SK-N-SH (cell line): ENCODE measurements at regions not wholly inside any gene's neighbourhood (a gene's known extent, or its start where the extent isn't known, plus 50 kb on each side); places are given as distances from the start of the nearest gene placed in this dataset.

Source experiments
- CHD2 ChIP-seq: fragments of 150-350 bp; IDR thresholded peaks from 2 replicates; pipeline ENCODE4 v1.6.1; 2018; ENCODE audit warnings: low read length; ENCODE audit not compliant: partially characterized antibody
- CTCF ChIP-seq: fragments of 200-600 bp; sonication (generic); IDR thresholded peaks from 2 replicates; pipeline ENCODE4 v1.6.1; 2017; ENCODE audit warnings: antibody characterized with exemption, mild to moderate bottlenecking, moderate library complexity
- FOXJ3 ChIP-seq: sonication (generic); formaldehyde crosslinking; IDR thresholded peaks from 2 replicates; pipeline ENCODE4 v1.5.1; 2020; ENCODE audit warnings: mild to moderate bottlenecking, missing genetic modification reagents
- GABPA ChIP-seq: IDR thresholded peaks from 2 replicates; pipeline ENCODE4 v1.4.0; 2012; ENCODE audit warnings: low read depth, mild to moderate bottlenecking
- MXI1 ChIP-seq: IDR thresholded peaks from 2 replicates; pipeline ENCODE4 v1.6.1; 2012; ENCODE audit warnings: mild to moderate bottlenecking, low read depth, low read length, improper control_type of control experiment
- NRF1 ChIP-seq: IDR thresholded peaks from 2 replicates; pipeline ENCODE4 v1.6.1; 2012; ENCODE audit warnings: low read depth, mild to moderate bottlenecking, low read length
- RAD21 ChIP-seq: IDR thresholded peaks from 2 replicates; pipeline ENCODE4 v1.6.1; 2012; ENCODE audit warnings: mild to moderate bottlenecking, low read length
- RCOR1 ChIP-seq: fragments of 150-350 bp; IDR thresholded peaks from 2 replicates; pipeline ENCODE4 v1.6.1; 2017; ENCODE audit warnings: antibody characterized with exemption, low read length
- RFX5 ChIP-seq: IDR thresholded peaks from 2 replicates; pipeline ENCODE4 v1.6.1; 2012; ENCODE audit warnings: mild to moderate bottlenecking, improper control_type of control experiment, low read length
- SIN3A ChIP-seq: IDR thresholded peaks from 2 replicates; pipeline ENCODE4 v1.6.1; 2012; ENCODE audit warnings: low read depth, mild to moderate bottlenecking, low read length, moderate library complexity, borderline replicate concordance
- YY1 ChIP-seq: IDR thresholded peaks from 2 replicates; pipeline ENCODE4 v1.4.0; 2012; ENCODE audit warnings: low read depth, mild to moderate bottlenecking
- TF ChIP-seq, protein P1 (sequence below): IDR thresholded peaks from 2 replicates; pipeline ENCODE4 v1.6.1; 2012; ENCODE audit warnings: mild to moderate bottlenecking, low read depth, low read length, moderate library complexity
- TF ChIP-seq, protein P2 (sequence below): IDR thresholded peaks from 2 replicates; pipeline ENCODE4 v1.4.0; 2012; ENCODE audit warnings: low read depth, borderline replicate concordance

GRCh38 chr5:39697881-39698280, 273.1 kb upstream of the DAB2 start:
- TF ChIP-seq CTCF (no peak), MXI1 (no peak), YY1 (no peak), RFX5 (no peak), GABPA (no peak), FOXJ3 (no peak), RAD21 (no peak), SIN3A (no peak), NRF1 (no peak), CHD2 (no peak), RCOR1 (no peak)
- TF ChIP-seq, protein P1, sequence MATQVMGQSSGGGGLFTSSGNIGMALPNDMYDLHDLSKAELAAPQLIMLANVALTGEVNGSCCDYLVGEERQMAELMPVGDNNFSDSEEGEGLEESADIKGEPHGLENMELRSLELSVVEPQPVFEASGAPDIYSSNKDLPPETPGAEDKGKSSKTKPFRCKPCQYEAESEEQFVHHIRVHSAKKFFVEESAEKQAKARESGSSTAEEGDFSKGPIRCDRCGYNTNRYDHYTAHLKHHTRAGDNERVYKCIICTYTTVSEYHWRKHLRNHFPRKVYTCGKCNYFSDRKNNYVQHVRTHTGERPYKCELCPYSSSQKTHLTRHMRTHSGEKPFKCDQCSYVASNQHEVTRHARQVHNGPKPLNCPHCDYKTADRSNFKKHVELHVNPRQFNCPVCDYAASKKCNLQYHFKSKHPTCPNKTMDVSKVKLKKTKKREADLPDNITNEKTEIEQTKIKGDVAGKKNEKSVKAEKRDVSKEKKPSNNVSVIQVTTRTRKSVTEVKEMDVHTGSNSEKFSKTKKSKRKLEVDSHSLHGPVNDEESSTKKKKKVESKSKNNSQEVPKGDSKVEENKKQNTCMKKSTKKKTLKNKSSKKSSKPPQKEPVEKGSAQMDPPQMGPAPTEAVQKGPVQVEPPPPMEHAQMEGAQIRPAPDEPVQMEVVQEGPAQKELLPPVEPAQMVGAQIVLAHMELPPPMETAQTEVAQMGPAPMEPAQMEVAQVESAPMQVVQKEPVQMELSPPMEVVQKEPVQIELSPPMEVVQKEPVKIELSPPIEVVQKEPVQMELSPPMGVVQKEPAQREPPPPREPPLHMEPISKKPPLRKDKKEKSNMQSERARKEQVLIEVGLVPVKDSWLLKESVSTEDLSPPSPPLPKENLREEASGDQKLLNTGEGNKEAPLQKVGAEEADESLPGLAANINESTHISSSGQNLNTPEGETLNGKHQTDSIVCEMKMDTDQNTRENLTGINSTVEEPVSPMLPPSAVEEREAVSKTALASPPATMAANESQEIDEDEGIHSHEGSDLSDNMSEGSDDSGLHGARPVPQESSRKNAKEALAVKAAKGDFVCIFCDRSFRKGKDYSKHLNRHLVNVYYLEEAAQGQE, result no peak
- TF ChIP-seq, protein P2, sequence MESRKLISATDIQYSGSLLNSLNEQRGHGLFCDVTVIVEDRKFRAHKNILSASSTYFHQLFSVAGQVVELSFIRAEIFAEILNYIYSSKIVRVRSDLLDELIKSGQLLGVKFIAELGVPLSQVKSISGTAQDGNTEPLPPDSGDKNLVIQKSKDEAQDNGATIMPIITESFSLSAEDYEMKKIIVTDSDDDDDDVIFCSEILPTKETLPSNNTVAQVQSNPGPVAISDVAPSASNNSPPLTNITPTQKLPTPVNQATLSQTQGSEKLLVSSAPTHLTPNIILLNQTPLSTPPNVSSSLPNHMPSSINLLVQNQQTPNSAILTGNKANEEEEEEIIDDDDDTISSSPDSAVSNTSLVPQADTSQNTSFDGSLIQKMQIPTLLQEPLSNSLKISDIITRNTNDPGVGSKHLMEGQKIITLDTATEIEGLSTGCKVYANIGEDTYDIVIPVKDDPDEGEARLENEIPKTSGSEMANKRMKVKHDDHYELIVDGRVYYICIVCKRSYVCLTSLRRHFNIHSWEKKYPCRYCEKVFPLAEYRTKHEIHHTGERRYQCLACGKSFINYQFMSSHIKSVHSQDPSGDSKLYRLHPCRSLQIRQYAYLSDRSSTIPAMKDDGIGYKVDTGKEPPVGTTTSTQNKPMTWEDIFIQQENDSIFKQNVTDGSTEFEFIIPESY, result no peak
